Lower leg skin (tissue), 4 donors: ENCODE measurements at regions not wholly inside any gene's neighbourhood (a gene's known extent, or its start where the extent isn't known, plus 50 kb on each side); places are given as distances from the start of the nearest gene placed in this dataset.

ENCODE experiments used
- DNase-seq, 2 donors: peaks; one replicate each; pipeline ENCODE4 v3.0.0-alpha.2; 2019; ENCODE audit warnings: low spot score in 2 of 2
- H3K4me3 ChIP-seq: fragments of 200-600 bp; sonication (generic); 2 replicates; pipeline ENCODE4 v1.5.1; 2017; ENCODE audit warnings: mild to moderate bottlenecking, low read depth; ENCODE audit not compliant: poor library complexity, severe bottlenecking
- POLR2A ChIP-seq, 2 donors: fragments of 450-650 bp; IDR thresholded peaks; one replicate each; pipeline ENCODE4 v1.6.1; 2016 to 2017; ENCODE audit warnings: antibody characterized with exemption in 2 of 2, mild to moderate bottlenecking in 1 of 2, moderate library complexity in 1 of 2
- WGBS, 2 donors: methylation state at CpG; one replicate each; pipeline ENCODE4 v1.1.5; 2018; 5-methylcytosine and 5-hydroxymethylcytosine counted together
- intact Hi-C: fragments of 100-400 bp; cut with DNase I; formaldehyde crosslinking; loops from one replicate; pipeline ENCODE4 v1.15.0; 2023; ENCODE audit warnings: low total_unique reads
- TF ChIP-seq, protein P1 (sequence below), 3 donors: fragments of 450-650 bp; IDR thresholded peaks; one replicate each; pipeline ENCODE4 v1.5.1; 2016; ENCODE audit warnings: antibody characterized with exemption in 3 of 3, mild to moderate bottlenecking in 3 of 3, moderate library complexity in 2 of 3

GRCh38 chr4:1467581-1468458 lies 61.6 kb upstream of the NKX1-1 start:
- 89 to 93% methylated on average over 6 of the region's 6 CpGs for WGBS, 2 donors
- TF ChIP-seq, protein P1, sequence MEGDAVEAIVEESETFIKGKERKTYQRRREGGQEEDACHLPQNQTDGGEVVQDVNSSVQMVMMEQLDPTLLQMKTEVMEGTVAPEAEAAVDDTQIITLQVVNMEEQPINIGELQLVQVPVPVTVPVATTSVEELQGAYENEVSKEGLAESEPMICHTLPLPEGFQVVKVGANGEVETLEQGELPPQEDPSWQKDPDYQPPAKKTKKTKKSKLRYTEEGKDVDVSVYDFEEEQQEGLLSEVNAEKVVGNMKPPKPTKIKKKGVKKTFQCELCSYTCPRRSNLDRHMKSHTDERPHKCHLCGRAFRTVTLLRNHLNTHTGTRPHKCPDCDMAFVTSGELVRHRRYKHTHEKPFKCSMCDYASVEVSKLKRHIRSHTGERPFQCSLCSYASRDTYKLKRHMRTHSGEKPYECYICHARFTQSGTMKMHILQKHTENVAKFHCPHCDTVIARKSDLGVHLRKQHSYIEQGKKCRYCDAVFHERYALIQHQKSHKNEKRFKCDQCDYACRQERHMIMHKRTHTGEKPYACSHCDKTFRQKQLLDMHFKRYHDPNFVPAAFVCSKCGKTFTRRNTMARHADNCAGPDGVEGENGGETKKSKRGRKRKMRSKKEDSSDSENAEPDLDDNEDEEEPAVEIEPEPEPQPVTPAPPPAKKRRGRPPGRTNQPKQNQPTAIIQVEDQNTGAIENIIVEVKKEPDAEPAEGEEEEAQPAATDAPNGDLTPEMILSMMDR (IDR thresholded peaks at IDR 0.05): peak in 1 of 3 donors; percentile 22
- no peak for TF ChIP-seq POLR2A (IDR thresholded peaks at IDR 0.05)
- DNase-seq: peak in 1 of 2 donors; percentile 5
- intact Hi-C loops: no loop called here
- no peak overlapping the region for H3K4me3 ChIP-seq

DNA sequence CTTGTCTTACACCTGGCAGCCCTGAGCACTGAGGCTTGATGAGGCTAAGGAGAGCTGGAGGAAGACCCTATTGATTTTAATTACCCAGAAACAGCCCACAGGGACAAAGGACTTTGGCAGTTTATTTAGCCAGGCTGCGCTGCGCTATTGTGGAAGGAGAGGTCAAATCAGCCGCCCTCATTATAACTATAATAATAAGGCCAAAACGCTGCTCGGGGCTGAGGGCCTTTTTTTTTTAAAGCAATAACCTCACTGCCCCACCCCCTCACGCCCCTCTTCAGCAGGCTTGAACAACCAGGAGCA lies 60.6 kb upstream of the NKX1-1 start:
- TF ChIP-seq, protein P1 (IDR thresholded peaks at IDR 0.05): no peak
- TF ChIP-seq POLR2A (IDR thresholded peaks at IDR 0.05): no peak
- H3K4me3 ChIP-seq: no peak overlapping the region
- peak in 1 of 2 donors; percentile 10 for DNase-seq
- WGBS, 2 donors: 61 to 68% methylated on average over 6 of the region's 6 CpGs
- intact Hi-C loops: no loop called here

DNA sequence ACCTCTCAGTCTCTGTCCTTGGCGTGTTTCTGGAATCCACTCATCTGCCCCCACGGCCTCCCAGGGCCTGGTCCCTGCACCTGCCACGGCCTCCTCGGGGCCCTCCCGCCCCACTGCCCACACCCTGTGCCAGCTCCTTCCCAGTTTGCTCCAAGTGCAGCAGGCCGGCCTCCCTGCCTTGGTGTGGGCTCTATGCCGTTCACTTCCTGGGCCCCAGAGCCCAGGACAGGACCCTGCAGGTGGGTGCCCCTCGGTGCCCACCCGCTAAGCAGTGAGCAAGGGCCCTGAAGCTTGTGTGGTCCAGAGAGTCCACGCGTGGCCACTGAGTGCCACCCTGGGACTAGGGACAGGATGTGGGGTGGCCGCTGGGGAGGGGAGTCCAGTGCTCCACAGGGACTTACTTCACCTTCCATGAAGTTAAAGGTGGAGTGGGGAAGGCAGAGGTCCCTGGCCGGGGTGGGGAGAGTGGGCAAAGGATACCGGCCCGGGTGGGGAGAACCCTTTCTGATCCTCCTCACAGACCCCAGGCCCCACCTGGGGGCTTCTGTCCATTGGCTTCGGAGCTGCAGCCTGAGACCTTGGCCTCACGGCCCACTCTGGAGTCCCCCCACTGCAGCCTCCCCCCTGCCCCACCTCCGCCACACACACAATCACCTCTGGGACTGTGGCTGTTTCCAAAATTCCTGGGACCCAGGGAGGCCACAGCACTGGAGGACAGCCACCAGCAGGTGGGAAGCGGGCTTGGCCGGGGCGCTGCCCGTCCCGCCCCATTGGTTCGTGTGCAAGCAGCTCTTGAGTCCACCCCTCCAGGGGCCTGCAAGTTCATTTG lies 60.0 kb upstream of the NKX1-1 start:
- 83 to 91% methylated on average over 23 to 24 of the region's 24 CpGs for WGBS, 2 donors
- intact Hi-C loops: no loop called here
- DNase-seq: peak in 1 of 2 donors; percentile 39
- H3K4me3 ChIP-seq: no peak overlapping the region
- no peak for TF ChIP-seq POLR2A (IDR thresholded peaks at IDR 0.05)
- TF ChIP-seq, protein P1 (IDR thresholded peaks at IDR 0.05): no peak

GRCh38 chr4:1465173-1466033 lies 59.2 kb upstream of the NKX1-1 start:
- intact Hi-C loops: no loop called here
- TF ChIP-seq, protein P1 (IDR thresholded peaks at IDR 0.05): no peak
- no peak for TF ChIP-seq POLR2A (IDR thresholded peaks at IDR 0.05)
- DNase-seq: peak in 1 of 2 donors; percentile 80
- WGBS, 2 donors: 75 to 76% methylated on average over 24 of the region's 24 CpGs
- no peak overlapping the region for H3K4me3 ChIP-seq

DNA sequence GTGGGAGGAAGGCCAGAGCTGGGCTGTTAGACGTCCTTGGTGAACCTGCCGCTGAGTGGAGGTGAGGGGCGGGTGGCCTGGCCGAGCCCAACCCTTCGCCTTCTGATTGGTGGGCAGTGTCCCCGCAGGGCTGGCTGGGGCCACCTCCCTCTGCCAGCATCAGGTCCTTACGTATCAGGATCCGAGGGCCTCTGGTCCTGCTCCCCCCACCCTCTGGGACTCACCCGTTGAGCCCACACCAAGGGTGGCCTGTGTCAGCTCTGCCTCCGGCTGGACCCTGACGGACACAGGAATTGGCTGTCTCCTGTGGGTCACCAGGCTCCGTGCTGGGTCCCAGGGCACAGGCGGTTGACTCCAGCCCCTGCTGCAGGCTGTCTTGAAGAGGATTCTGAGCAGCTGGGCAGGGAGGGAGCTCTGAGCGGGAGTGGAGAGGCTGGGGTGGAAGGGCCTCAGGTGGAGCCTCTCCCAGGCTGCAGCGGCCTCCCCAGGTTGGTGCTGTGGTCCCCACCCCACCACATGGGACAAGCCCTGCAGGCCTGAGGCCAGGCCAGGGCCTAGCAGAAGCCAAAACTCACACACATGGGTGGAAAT lies 58.4 kb upstream of the NKX1-1 start:
- H3K4me3 ChIP-seq: no peak overlapping the region
- WGBS, 2 donors: 63 to 71% methylated on average over 14 to 15 of the region's 15 CpGs
- DNase-seq: peak in 1 of 2 donors; percentile 76
- intact Hi-C loops: no loop called here
- no peak for TF ChIP-seq POLR2A (IDR thresholded peaks at IDR 0.05)
- TF ChIP-seq, protein P1 (IDR thresholded peaks at IDR 0.05): no peak
